Activated T-cell treated with anti-CD3 and anti-CD28 coated beads, Interleukin-2, amount 50 U/mL, for 48 hours (primary cell): ENCODE measurements at regions not wholly inside any gene's neighbourhood (a gene's known extent, or its start where the extent isn't known, plus 50 kb on each side); places are given as distances from the start of the nearest gene placed in this dataset.
"Not testable (repeated sequence)": the region's sequence is repeated elsewhere in the genome, so short reads cannot be mapped to it uniquely, and the experiment has no call there.

ENCODE experiments used
- DNase-seq, 2 experiments: peaks; one replicate each; pipeline ENCODE4 v3.0.0-alpha.2; 2020

DNA sequence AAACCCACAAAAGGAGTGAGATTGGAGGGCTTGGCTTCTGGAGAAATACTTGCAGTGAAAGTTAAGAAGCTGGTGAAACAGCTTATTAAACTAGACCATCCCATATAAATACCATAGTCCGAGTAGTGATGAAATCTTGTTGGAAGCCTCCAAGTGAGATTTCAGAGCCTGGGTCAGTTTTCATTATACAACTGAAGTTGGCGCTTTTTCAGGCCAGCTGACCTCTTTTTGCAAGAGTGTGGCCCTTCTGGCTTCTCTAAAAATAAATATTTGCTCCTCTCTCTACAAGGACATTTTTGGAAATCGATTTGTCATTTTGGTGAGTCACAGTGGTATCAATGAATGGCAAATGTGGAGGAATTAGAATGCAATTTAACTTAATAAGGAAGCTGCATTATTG, 51.2 kb upstream of the THRB start:
- DNase-seq, result no peak

DNA sequence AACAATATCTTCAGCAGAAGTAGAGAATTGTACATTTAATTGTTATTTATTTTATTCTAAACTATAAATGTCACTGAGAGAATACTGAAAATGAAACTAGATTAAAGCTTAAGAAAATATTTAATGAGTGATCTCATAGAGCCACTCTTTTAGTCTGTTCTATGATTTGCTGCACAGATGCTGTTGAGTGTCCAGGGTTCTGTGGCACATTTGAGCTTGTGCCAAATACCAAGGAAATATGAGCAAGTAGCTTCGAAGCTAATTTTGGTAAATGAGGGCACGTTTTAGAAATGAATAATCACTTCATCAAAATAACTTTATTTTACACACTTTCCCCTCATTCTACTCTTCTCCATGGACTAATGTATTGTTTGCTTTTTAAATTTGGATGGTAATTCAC, 53.6 kb upstream of the THRB start:
- DNase-seq, result no peak

DNA sequence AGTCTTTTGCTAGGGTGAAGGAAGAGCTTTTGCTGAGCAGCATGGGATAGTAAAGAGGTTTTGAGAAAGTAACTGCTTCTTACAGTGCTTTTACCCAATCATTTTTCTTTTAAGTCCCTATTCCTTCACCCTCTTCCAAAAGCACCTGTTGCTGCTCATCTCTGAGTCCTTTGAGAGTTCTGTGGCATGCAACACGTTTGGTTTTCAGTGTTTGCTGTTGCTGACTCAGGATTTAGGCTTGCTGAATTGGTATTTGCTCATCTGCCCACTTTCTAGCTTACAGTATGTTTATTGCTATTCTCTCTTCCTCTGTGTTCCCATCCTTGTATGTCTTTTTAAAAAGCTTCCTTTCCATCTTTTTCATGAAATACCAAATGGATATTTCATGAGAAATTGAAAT, 55.9 kb upstream of the THRB start:
- DNase-seq, result no peak

DNA sequence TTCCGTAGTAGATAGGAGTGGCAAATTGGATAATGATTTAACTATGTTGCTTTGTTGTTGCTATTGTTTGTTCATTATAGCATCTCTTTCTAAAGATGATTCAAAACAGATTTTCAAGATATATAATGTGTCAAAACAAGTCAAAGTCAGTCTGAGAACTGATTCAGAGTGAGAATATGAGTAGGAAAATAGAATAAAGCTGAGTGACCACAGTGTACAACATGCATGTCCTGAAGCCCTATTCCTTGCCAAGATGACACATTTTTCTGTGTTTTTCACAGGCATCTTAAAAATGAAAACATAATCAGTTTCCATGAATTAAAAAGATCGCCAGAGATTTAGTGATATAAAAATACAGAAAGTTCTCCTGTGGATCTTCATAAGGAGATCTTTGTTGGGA, 57.0 kb upstream of the THRB start:
- DNase-seq, result no peak

DNA sequence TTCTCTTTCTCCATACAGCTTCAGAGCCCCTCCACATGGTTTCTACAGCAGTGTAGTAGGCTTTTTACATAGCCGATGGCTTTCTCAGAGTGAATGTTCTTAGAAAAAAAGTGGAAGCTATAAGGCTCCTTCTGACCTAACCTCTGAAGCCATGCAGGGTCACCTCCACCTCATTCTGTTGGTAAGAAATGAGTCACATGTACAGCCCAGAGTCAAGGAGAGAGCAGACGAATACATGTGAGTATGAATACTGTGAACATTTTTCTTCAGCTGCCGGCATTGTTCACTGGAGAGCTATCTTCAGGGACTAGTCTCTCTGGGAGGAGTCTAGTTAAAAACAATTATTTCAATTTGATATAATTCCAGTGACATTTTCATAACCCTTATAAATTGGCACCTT, 68.2 kb upstream of the THRB start:
- DNase-seq, result no peak

DNA sequence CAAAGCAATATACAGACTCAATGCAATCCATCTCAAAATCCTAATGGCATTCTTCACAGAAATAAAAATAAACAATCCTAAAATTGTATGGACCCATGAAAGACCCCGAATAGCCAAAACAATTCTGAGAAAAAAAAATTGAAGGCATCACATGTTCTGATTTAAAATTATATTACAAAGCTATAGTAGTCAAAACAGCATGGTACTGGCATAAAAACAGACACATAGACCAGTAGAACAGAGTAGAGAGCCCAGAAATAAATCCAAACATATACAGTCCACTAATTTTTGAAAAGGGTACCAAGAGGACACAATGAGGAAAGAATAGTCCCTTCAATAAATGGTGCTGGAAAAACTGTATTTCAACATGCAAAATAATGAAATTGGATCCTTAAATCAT, 70.4 kb upstream of the THRB start:
- no peak for DNase-seq

DNA sequence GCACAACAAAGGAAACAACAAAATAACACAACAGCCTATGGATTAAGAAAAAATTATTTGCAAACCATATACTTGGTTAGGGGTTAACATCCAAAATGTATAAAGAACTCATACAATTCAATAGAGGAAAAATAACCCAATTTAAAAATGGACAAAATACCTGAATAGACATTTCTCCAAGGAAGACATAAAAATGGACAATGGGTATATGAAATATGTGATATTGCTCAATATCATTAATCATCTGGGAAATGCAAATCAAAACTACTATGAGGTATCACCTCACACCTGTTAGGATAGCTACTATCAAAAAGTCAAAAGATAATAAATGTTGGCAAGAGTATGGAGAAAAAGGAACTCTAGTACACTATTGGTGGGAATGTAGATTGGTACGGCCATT, 71.0 kb upstream of the THRB start:
- no peak for DNase-seq

DNA sequence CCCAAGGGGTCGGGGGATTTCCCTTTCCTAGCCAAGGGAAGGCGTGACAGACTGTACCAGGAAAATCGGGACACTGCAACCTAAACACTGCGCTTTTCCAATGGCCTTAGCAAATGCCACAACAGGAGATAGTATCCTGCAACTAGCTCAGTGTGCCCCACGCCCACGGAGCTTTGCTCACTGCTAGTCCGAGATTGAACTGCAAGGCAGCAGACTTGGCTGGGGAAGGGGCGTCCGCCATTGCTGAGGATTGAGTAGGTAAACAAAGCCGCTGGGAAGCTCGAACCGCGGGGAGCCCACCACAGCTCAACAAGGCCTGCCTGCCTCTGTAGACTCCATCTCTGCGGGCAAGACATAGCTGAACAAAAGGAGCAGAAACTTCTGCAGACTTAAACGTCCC, 72.3 kb upstream of the THRB start:
- no peak for DNase-seq

DNA sequence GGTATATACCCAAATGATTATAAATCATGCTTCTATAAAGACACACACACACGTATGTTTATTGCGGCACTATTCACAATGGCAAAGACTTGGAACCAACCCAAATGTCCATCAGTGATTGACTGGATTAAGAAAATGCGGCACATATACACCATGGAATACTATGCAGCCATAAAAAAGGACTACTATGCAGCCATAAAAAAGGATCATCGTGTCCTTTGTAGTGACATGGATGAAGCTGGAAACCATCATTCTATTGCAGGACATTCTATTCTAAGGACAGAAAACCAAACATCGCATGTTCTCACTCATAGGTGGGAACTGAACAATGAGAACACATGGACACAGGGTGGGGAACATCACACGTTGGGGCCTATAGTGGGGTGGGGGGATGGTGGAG, 77.8 kb upstream of the THRB start:
- not testable (repeated sequence) for DNase-seq

DNA sequence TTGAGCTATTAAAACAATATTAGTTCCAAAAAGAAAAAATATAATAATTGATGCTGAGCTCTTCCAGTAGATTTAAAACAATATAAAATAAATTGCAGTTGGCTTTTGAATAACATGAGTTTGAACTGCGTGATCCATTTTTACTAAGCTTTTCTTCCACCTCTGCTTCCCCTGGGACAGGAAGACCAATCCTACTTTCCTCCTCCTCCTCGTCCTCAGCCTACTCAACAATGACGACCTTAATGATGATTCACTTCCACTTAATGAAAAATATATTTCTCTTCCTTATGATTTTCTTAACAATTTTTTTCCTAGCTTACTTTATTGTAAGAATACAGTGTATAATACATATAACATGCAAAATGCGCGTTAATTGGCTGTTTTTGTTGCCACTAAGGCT, 78.9 kb upstream of the THRB start:
- no peak for DNase-seq

DNA sequence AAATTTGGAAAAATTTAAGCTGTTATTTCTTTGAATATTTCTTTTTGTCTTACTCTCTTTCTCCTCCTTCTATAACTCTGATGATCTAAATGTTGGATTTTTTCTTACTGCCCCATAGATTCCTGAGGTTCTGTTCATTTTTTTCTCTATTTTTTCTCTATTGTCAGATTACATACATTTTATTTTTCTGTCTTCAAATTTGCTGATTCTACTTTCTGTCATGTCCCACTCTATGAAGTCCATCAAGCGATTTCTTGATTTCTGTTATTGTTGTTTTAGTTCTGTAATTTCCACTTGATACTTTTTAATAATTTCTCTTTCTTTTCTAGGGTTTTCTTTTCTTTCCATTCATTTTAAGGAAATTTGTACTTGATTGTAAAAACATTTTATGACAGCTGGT, 83.7 kb upstream of the THRB start:
- DNase-seq, result no peak

DNA sequence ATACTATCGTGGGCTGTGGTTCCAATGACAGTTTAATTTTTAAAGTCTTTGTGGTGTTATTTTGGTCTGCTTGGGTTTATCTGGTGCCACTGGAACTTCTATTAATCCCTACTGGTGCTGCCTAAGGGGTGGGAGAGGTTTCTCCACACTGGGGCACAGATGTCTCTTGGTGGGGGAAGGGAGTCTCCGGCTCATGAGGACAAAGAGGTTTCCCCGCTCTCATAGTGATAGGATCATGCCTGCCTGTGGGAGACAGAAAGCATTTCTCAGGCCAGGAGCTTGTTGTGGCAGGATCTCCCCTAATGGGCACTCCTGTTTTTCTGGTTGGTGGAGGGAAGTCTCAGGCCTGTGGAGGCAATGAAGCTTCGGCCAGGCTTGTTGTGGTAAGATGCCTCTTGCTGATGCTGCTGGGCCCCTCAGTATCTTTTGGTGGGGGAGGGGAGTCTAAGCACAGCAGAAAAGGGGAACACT, 84.3 kb upstream of the THRB start:
- no peak for DNase-seq

DNA sequence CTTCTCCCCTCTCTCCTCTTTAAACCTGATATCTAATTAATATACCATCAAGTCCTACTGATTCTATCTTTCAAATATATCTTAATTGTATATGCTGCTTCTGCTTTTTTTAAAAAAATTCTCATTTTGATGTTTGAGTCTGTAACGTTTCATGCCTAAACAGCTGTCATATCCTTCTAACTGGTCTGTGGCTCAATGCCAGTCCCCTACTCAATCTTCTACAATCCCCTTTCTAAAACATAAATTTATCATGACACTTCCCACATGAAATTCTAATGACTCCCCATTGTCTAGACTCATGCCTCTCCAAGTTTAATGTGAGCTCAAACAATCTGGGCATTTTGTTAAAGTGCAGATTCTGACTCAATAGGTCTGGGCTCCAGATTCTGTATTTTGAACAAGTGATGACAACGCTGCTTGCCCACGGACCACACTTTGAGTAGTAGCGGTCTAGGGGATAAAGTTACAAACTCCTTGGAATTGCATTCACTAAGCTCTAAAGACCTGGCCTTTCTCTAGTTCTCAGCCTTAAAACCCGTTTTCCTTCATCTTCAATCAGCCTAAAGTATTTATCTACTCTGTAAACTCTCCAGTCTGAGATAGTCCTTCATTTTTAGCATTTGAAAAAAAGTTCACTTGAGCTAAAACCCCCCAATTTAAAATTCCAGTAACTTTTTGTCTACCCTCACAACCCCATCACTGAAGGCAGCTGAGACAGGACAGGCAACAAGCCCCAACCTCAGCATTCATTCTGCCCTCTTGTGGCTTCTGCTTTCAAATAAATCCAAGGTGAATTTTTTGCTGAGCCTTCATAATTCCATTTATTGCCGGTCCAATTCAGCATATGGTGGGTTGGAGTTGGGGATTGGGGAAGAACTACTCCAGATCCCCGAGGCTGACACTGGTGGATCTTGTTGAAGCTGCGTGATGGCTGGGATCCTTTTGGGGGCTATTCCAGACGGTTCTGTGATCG, 88.1 kb upstream of the THRB start:
- no peak for DNase-seq

DNA sequence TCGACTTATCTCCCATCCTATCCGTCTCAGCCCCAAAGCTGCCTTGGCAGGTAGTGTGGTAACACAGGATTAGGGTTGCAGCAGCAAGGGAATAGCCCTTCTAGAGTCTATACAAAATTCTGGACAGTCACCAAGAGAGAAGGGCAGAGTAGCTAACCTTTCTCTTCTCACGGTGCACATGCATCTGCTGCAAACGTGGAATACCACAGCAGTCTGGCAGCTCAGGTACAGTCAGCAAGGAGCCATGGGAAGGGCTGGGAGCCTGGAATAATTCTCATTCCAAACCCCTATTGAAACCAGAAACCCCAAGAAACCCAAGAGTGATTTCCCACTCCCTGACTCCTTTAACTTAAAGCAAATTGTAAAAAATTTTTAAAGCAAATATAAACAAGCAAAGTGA, 92.3 kb upstream of the THRB start:
- no peak for DNase-seq

DNA sequence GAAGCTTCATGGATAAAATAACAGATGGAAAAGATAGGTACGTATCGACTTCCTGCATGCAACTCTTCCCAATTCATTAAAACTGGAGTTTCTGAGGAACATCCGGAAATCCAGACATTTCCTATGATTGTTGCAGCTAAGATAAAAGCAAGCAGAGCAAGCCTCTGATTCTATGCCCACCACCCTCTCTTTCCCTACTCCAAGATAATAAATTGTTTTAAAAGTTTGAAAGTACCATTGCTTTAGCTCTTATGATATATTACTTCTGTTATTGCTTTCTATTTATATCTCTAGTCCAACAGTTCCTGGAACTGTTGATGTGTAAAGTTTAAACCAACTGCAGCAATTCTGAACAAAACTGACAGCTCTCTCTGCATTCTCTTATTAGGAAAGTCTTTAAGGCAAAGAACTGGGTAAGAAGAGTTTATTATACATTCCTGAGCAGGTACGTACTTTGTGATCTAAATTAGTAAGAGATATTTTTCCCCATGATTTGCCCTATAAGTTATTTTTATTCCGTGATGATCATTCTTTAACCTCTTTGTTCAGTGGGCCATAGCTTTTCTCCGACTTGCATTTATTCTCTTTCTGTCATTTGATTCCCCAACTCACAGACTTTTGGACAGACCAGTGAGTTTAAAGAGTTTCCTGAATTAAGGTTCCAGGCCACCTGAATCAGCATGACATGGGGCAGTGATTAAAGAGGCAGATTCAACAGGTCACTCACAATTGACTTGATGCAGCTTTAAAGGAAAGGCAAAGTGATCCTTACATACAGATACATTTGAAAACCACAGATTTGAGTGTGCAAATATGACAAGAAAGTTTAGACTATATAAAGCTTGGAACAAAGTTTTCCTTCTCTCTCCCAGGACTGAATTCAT, 94.2 kb upstream of the THRB start:
- DNase-seq, result no peak

DNA sequence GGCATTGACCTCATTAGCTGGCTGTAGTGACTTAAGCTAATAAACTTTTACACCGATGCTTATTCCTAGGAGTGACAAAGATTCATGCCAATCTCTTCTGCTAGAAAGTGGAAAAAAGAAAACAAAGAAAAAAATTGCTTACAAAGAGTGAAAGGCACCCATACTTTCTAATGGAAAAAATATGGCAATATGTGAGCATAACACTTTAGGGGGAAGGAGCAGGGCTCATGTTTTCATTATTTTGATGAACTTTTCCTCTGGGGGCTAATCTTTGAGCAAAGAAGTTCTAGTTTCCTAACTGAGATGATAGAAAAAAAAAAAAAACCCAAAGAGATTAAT, 94.8 kb upstream of the THRB start:
- DNase-seq, result no peak

DNA sequence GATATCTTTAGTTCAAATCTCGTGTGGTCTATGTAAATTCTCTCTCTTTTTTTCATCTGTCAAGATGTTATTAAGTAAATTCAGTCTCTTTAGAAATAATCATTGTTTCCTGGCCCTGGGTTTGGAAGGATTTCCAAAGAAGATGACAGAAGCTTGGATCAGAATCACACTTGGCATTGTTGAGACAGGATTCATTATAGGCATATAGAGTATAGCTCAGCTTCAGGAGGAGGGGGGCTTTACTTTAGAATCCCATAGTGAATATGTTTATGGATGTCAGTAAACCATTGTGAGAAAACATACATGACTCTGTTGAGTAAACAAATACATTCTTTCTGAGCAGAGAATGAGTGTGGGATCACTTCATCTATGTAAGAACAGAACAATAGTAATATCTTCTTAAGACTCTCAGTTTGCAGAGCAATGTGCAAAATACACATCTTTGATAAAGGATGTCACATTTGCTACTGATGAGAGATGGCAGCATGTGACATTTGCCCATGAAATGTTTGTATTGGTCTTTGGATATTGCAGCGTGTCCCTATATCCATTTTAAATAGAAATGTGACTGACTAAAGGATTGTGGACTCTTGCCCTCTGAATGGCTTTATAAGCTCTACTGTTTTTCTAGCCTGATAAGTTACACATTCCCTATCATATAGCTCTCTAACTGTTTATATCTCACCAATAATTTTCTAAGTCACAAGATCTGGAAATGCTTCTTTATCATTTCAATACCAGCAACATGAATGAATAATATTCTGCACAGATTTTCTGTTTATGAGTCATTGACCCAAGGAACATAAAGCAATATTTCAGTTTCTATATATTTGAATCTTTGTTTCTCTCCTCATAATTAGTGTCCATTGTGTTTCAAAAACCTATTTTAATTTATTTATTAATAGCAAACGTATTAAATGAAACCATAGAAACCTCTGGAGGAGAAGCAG, 95.6 kb upstream of the THRB start:
- no peak for DNase-seq

DNA sequence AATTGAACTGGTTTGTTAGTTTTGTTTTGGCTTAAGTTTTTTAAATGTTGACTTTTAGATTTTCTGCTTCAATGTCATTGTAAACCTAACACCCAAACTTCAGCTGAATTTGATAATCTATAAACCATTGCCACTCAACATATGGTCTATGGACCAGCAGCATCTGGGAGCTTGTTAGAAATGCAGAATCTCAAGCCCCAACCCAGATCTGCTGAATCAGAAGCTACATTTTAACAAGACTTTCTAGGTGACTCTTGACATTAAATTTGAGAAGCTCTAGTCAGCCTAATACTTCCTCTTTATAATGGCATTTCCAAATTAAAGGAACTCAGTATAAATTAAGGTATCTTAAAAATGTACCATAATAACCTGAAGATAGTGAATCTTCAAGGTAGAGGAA, 96.5 kb upstream of the THRB start:
- DNase-seq, result no peak

DNA sequence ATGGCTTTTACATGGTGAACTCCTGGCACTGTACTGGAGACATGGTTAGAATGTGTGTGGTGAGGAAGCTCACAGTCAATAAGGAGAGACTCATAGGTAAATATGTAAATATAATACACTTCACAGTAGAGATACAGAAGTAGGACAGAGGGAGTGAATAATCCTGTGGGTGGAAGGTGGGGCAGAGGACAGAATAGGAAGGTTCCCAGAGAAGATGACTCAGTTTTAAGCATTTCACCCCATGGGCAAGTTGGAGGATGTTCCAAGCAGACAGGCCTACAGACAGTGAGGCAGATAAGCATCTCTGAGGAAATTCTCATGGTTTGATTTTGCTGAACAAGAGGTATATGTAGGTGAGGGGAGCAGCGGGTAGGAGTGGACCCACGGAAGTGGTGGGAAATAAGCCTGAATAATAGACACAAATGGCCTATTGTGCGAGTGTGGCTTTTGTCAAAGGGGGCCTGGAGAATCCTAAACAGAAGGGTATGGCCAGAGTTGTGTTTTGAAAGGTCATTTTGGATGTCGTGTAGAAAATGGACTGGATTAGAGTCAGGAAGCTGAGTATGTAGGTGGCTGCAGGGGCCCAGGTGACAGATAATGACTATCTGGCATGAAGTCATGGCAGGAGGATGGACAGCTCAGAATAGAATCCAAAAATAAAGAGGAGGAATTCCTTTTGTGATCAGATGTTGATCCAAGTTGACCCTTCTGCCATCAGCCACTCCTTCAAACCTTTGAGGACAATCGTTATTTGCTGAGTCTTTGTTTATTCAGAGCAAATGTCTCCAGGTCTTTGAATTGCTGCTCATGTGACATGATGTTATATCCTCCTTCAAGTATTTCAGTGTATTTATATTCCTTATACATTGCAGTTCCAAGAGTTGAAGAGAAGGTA, 97.3 kb upstream of the THRB start:
- no peak for DNase-seq

DNA sequence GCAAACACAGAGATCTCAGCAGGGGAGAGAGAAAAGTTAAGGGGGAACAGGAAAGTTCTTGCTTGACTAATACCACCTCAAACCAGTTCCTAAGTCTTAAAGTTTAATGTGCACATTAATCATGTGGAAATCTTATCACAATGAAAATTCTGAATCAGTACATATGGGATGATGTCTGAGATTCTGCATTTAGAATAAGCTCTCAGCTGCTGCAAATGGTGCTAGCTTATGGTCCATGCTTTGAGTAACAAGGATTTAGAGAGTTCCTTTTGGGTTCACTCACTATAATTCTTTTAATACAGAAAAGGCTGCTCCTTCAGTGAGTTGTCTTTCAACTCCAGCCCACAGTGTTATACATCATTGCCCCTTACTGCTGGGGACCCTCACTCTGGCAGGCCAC, 99.5 kb upstream of the THRB start:
- DNase-seq, result no peak

DNA sequence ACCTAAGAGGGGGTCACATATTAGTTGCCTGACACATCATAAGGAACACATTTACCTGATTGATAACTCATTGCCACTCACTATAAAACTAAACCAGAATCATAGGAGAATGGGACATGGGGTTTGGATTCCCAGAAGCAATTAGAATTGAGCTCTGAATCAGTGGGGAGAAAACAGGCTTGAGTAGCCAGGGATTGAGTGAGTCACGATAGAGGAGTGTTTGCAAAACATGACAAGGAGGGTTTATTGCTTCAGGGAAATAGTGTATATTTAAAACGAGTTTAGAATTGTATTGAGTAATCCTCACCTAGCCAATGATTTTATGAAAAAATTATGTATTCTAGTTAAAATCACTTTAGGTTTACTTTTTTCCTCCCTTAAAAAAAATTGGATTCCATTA, 101.1 kb upstream of the THRB start:
- DNase-seq, result no peak

DNA sequence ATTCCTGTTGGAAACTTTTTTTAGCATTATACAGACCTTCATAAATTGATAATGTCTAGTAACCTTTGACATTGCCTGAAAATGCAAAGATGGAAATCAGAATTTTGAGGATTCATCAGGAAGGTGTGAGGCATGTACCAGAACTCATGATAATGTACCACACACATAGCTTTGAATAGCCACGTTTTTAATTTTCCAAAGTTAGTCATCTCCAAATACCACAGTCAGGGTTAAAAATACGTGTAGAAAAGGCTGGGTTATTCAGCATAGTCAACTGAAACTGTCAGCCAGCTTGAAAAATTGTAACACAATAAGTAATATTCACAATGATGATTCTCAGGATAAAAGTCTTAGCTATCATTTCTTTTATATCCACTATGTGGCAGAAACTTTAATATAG, 102.0 kb upstream of the THRB start:
- DNase-seq, result no peak
